H9 (cell line): ENCODE measurements at regions not wholly inside any gene's neighbourhood (a gene's known extent, or its start where the extent isn't known, plus 50 kb on each side); places are given as distances from the start of the nearest gene placed in this dataset.

Experiments used
- DNase-seq: peaks from one replicate; pipeline ENCODE4 v3.0.0-alpha.2; 2017
- H2AFZ ChIP-seq: one replicate; pipeline ENCODE4 v1.6.1; 2013; ENCODE audit warnings: mild to moderate bottlenecking, low read length, control low read depth, moderate library complexity
- H2AK5ac ChIP-seq: 2 replicates; pipeline ENCODE4 v1.6.1; 2013; ENCODE audit warnings: low read length, control low read depth, mixed read lengths; ENCODE audit not compliant: insufficient read length
- H2BK120ac ChIP-seq: one replicate; pipeline ENCODE4 v1.6.1; 2013; ENCODE audit warnings: low read depth, mild to moderate bottlenecking, low read length, control low read depth, inconsistent platforms; ENCODE audit not compliant: poor library complexity, severe bottlenecking
- H2BK12ac ChIP-seq: 2 replicates; pipeline ENCODE4 v1.6.1; 2013; ENCODE audit warnings: low read length, control low read depth, mixed read lengths, low read depth; ENCODE audit not compliant: insufficient read length
- H2BK15ac ChIP-seq: 2 replicates; pipeline ENCODE4 v1.6.1; 2013; ENCODE audit warnings: low read depth, low read length, control low read depth
- H2BK20ac ChIP-seq: one replicate; pipeline ENCODE4 v1.6.1; 2013; ENCODE audit warnings: low read depth, mild to moderate bottlenecking, low read length, control low read depth, inconsistent platforms; ENCODE audit not compliant: poor library complexity, severe bottlenecking
- H2BK5ac ChIP-seq: 2 replicates; pipeline ENCODE4 v1.6.1; 2013; ENCODE audit warnings: low read length, control low read depth, mixed read lengths; ENCODE audit not compliant: insufficient read length
- H3K14ac ChIP-seq: 2 replicates; pipeline ENCODE4 v1.6.1; 2013; ENCODE audit warnings: low read length, control low read depth; ENCODE audit not compliant: insufficient read depth
- H3K18ac ChIP-seq: 2 replicates; pipeline ENCODE4 v1.6.1; 2013; ENCODE audit warnings: low read depth, mild to moderate bottlenecking, mixed read lengths, low read length, control low read depth; ENCODE audit not compliant: insufficient read length
- H3K23ac ChIP-seq: 2 replicates; pipeline ENCODE4 v1.6.1; 2013; ENCODE audit warnings: low read length, control low read depth, mixed read lengths, low read depth; ENCODE audit not compliant: insufficient read length
- H3K23me2 ChIP-seq: 2 replicates; pipeline ENCODE4 v1.6.1; 2013; ENCODE audit warnings: low read depth, mild to moderate bottlenecking, mixed read lengths, low read length, control low read depth; ENCODE audit not compliant: insufficient read length, poor library complexity, severe bottlenecking
- H3K27ac ChIP-seq: 2 replicates; pipeline ENCODE4 v1.5.1; 2013; ENCODE audit warnings: low read length, control low read depth, mixed read lengths, low read depth; ENCODE audit not compliant: insufficient read length
- H3K27me3 ChIP-seq: 2 replicates; pipeline ENCODE4 v1.6.1; 2013; ENCODE audit warnings: low read length, control low read depth, inconsistent platforms; ENCODE audit not compliant: insufficient read depth
- H3K4ac ChIP-seq: 2 replicates; pipeline ENCODE4 v1.6.1; 2013; ENCODE audit warnings: low read depth, mild to moderate bottlenecking, control low read depth, inconsistent platforms, low read length, moderate library complexity
- H3K4me1 ChIP-seq: 2 replicates; pipeline ENCODE4 v1.6.1; 2013; ENCODE audit warnings: low read length, control low read depth, inconsistent platforms; ENCODE audit not compliant: insufficient read depth
- H3K4me2 ChIP-seq: 2 replicates; pipeline ENCODE4 v1.6.1; 2013; ENCODE audit warnings: low read length, control low read depth, mixed read lengths; ENCODE audit not compliant: insufficient read length, insufficient read depth
- H3K56ac ChIP-seq: 2 replicates; pipeline ENCODE4 v1.6.1; 2013; ENCODE audit warnings: low read depth, mild to moderate bottlenecking, mixed read lengths, low read length, control low read depth; ENCODE audit not compliant: insufficient read length
- H3K79me1 ChIP-seq: 2 replicates; pipeline ENCODE4 v1.6.1; 2013; ENCODE audit warnings: low read depth, mild to moderate bottlenecking, moderate library complexity, low read length, control low read depth, inconsistent platforms; ENCODE audit not compliant: insufficient read depth, poor library complexity, severe bottlenecking
- H3K79me2 ChIP-seq: 2 replicates; pipeline ENCODE4 v1.6.1; 2013; ENCODE audit warnings: low read length, control low read depth, inconsistent platforms; ENCODE audit not compliant: insufficient read depth
- H3K9ac ChIP-seq: 2 replicates; pipeline ENCODE4 v1.6.1; 2013; ENCODE audit warnings: low read length, control low read depth, mixed read lengths; ENCODE audit not compliant: insufficient read length; ENCODE audit errors: extremely low read depth
- H3K9me3 ChIP-seq: one replicate; pipeline ENCODE4 v1.6.1; 2013; ENCODE audit warnings: low read depth, low read length, inconsistent platforms; ENCODE audit not compliant: control insufficient read depth
- H3T11ph ChIP-seq: one replicate; pipeline ENCODE4 v1.6.1; 2013; ENCODE audit warnings: mild to moderate bottlenecking, low read length, control low read depth, inconsistent platforms
- H4K20me1 ChIP-seq: one replicate; pipeline ENCODE4 v1.6.1; 2013; ENCODE audit not compliant: control insufficient read depth, insufficient read length, insufficient read depth
- H4K5ac ChIP-seq: 2 replicates; pipeline ENCODE4 v1.6.1; 2013; ENCODE audit warnings: low read depth, mild to moderate bottlenecking, mixed read lengths, low read length, control low read depth; ENCODE audit not compliant: insufficient read length
- H4K8ac ChIP-seq: replicated peaks from 2 replicates; pipeline ENCODE4 v1.6.1; 2013; ENCODE audit warnings: low read length, control low read depth, mixed read lengths, low read depth; ENCODE audit not compliant: insufficient read length
- H4K91ac ChIP-seq: 2 replicates; pipeline ENCODE4 v1.6.1; 2013; ENCODE audit warnings: low read depth, mild to moderate bottlenecking, moderate library complexity, mixed read lengths, low read length, control low read depth; ENCODE audit not compliant: insufficient read length
- H3K27ac Mint-ChIP-seq, 3 experiments: 2 replicates in 2 of 3; 3 replicates in 1 of 3; pipeline ENCODE4 v1.8.0; 2020 to 2021; ENCODE audit warnings: mixed read lengths in 3 of 3, mild to moderate bottlenecking in 1 of 3, moderate library complexity in 1 of 3
- H3K27me3 Mint-ChIP-seq: 2 replicates; pipeline ENCODE4 v1.8.0; 2021; ENCODE audit warnings: low read depth, mild to moderate bottlenecking, moderate library complexity, mixed read lengths
- H3K36me3 Mint-ChIP-seq, 3 experiments: 2 replicates in 2 of 3; 3 replicates in 1 of 3; pipeline ENCODE4 v1.8.0; 2020 to 2021; ENCODE audit warnings: low read depth in 3 of 3, mixed read lengths in 3 of 3; ENCODE audit not compliant: insufficient read depth in 1 of 3
- H3K4me1 Mint-ChIP-seq, 2 experiments: 2 replicates each; pipeline ENCODE4 v1.8.0; 2020; ENCODE audit warnings: mixed read lengths in 2 of 2
- H3K4me3 Mint-ChIP-seq, 2 experiments: 2 replicates in 1 of 2; 3 replicates in 1 of 2; pipeline ENCODE4 v1.8.0; 2020 to 2021; ENCODE audit warnings: mild to moderate bottlenecking in 2 of 2, mixed read lengths in 2 of 2, moderate library complexity in 1 of 2
- H3K9me3 Mint-ChIP-seq, 2 experiments: 2 replicates in 1 of 2; 3 replicates in 1 of 2; pipeline ENCODE4 v1.8.0; 2020; ENCODE audit warnings: mild to moderate bottlenecking in 2 of 2, mixed read lengths in 2 of 2, moderate library complexity in 1 of 2
- CTCF ChIP-seq: fragments of 200-600 bp; sonication (generic); conservative IDR thresholded peaks from 3 replicates; pipeline ENCODE4 v1.8.0; 2021; ENCODE audit warnings: antibody characterized with exemption, mild to moderate bottlenecking

- Histone ChIP-seq H4K20me1 (no peaks in the 10 kb centered on the region), H4K8ac (no peak overlapping the region), H3K79me1 (no peaks in the 10 kb centered on the region), H3K14ac (no peak overlapping the region), H2AK5ac (no peak overlapping the region), H3T11ph (no peak overlapping the region), H2BK120ac (no peak overlapping the region), H3K79me2 (no peaks in the 10 kb centered on the region), H3K4me2 (no peak overlapping the region), H3K4ac (no peak overlapping the region), H2AFZ (no peak overlapping the region), H3K27me3 (no peaks in the 10 kb centered on the region), H3K23me2 (no peaks in the 10 kb centered on the region), H4K5ac (no peak overlapping the region), H2BK20ac (no peak overlapping the region), H3K23ac (no peak overlapping the region), H3K56ac (no peak overlapping the region), H3K9me3 (no peaks in the 10 kb centered on the region), H2BK5ac (no peak overlapping the region), H3K9ac (no peak overlapping the region), H2BK12ac (no peak overlapping the region), H3K18ac (no peak overlapping the region), H2BK15ac (no peak overlapping the region), H3K27ac (no peak overlapping the region), H4K91ac (no peak overlapping the region), H3K4me1 (no peaks in the 10 kb centered on the region)
- Mint-ChIP-seq H3K27ac (no peak overlapping the region), H3K36me3 (no peaks in the 10 kb centered on the region), H3K9me3 (no peaks in the 10 kb centered on the region; a peak in 1 of 5 replicates), H3K4me1 (peaks cover 10 to 14% of the 10 kb centered on the region in 2 experiments), H3K4me3 (no peak overlapping the region), H3K27me3 (no peaks in the 10 kb centered on the region)
- no peak for TF ChIP-seq CTCF
- DNase-seq, result no peak
Observed at GRCh38 chr2:188677142-188677541, 297.0 kb upstream of the COL3A1 start.
